ENCODE measurements at regions not wholly inside any gene's neighbourhood (a gene's known extent, or its start where the extent isn't known, plus 50 kb on each side); places are given as distances from the start of the nearest gene placed in this dataset.

DNA sequence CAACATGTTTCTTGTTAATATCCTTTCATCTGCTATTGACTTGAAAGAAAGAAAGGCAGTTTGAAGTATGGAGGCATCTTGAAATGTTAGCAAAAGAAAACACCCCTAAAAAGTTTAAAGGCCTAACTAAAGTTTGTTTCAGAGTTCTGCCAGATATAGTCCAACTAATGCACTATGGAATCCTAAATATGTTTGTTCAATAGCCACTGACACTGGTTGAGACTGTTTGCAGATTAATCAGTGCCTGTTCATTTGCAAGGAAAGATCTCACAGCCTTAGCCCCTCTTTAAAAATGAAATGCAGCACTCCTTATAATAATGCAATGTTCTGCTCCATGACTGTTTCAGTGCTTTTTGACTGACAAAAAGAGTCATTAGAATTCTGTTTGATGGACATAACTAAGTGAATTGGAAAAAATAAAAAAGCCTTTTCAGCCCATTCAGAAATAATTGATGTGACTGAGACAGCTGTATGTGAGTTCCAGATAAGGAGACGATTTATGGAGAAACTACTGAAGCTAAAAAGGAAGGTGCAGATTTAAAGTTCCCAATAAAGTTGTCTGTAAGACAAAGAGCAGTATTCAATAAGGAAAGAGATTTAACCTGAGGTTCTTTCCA lies 192.0 kb downstream of the PCDH7 start:
- no peak for DNase-seq
- H3K36me3 Mint-ChIP-seq: no peaks in the 10 kb centered on the region
- CTCF ChIA-PET: no interaction called here
- peaks cover 6% of the 10 kb centered on the region for H3K9me3 Mint-ChIP-seq (ENCODE audit: low read depth)
- H3K27ac Mint-ChIP-seq: no peak overlapping the region
- H3K4me3 Mint-ChIP-seq: no peak overlapping the region
- ATAC-seq: no peak
- no peaks in the 10 kb centered on the region for H3K4me1 Mint-ChIP-seq
- no peaks in the 10 kb centered on the region for H3K27me3 Mint-ChIP-seq

- CTCF ChIA-PET: no interaction called here
- no peak for DNase-seq
- no peak for ATAC-seq
- Mint-ChIP-seq H3K27me3 (no peaks in the 10 kb centered on the region), H3K9me3 (ENCODE audit: low read depth) (peaks cover 8% of the 10 kb centered on the region), H3K4me1 (no peaks in the 10 kb centered on the region), H3K4me3 (no peak overlapping the region), H3K36me3 (no peaks in the 10 kb centered on the region), H3K27ac (no peak overlapping the region)
Measured at GRCh38 chr4:30916337-30917274, 196.4 kb downstream of the PCDH7 start.

DNA sequence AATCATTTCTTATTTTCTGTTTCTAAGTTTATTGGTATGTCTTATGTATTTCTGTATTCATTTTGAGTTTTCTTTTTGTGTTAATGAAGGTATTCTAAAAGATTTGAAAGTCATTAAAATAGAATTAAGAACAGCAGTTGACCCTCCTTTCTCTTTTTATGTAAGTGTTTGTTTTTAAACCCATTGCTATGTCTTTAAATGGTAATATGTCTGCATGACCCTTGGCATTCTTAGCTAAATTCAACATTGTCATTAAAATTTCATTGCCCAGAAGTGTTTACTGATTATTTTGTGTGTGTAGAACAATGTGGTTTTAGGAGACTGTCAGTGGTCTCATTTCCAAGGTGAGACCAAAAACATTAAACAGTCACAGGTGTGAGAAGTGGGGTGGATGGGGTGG lies 197.8 kb downstream of the PCDH7 start:
- H3K36me3 Mint-ChIP-seq: no peaks in the 10 kb centered on the region
- no peak overlapping the region for H3K27ac Mint-ChIP-seq
- H3K4me1 Mint-ChIP-seq: no peaks in the 10 kb centered on the region
- DNase-seq: no peak
- H3K4me3 Mint-ChIP-seq: no peak overlapping the region
- H3K9me3 Mint-ChIP-seq (ENCODE audit: low read depth): peaks cover 10% of the 10 kb centered on the region
- CTCF ChIA-PET: no interaction called here
- no peak for ATAC-seq
- H3K27me3 Mint-ChIP-seq: no peaks in the 10 kb centered on the region

DNA sequence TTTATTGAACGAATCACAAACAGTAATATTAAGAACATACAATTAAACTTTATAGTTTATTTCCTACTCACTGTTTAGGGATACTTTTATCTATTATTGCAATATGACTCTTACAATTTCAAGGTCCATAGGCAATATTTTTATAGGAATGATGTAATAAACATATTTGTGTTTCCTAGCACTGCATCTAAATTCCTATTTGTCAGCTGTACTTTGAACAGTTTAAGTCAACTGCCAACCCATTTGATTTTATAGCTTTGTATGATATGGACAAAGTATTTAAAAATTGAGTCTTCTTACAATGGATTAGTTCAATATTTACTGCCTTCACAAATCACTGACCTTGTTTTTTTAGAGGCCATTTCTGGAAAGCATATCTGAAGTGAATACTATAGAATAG lies 199.3 kb downstream of the PCDH7 start:
- H3K36me3 Mint-ChIP-seq: no peaks in the 10 kb centered on the region
- no peak overlapping the region for H3K4me3 Mint-ChIP-seq
- H3K27ac Mint-ChIP-seq: no peak overlapping the region
- peaks cover 10% of the 10 kb centered on the region for H3K9me3 Mint-ChIP-seq (ENCODE audit: low read depth)
- CTCF ChIA-PET: no interaction called here
- no peak for ATAC-seq
- DNase-seq: no peak
- no peaks in the 10 kb centered on the region for H3K4me1 Mint-ChIP-seq
- no peaks in the 10 kb centered on the region for H3K27me3 Mint-ChIP-seq

DNA sequence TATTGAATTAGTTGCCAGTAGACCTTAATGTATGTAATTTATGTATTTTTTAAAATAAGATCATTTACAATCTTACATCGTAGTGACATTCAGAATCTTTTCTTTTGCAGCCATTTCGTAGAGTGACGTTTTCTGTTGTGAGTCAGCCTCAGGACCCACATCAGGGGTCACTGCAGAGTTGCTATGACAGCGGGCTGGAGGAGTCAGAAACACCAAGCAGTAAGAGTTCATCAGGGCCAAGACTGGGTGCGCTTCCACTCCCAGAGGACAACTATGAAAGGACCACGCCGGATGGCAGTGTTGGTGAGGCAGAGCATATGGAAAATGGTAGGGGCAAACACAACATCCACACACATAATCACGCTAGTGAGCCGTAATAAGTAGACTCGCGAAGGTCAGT lies 199.9 kb downstream of the PCDH7 start:
- no peak for ATAC-seq
- no peak overlapping the region for H3K4me3 Mint-ChIP-seq
- CTCF ChIA-PET: no interaction called here
- H3K4me1 Mint-ChIP-seq: no peaks in the 10 kb centered on the region
- no peak overlapping the region for H3K27ac Mint-ChIP-seq
- no peak for DNase-seq
- no peaks in the 10 kb centered on the region for H3K27me3 Mint-ChIP-seq
- H3K36me3 Mint-ChIP-seq: no peaks in the 10 kb centered on the region
- peaks cover 10% of the 10 kb centered on the region for H3K9me3 Mint-ChIP-seq (ENCODE audit: low read depth)

DNA sequence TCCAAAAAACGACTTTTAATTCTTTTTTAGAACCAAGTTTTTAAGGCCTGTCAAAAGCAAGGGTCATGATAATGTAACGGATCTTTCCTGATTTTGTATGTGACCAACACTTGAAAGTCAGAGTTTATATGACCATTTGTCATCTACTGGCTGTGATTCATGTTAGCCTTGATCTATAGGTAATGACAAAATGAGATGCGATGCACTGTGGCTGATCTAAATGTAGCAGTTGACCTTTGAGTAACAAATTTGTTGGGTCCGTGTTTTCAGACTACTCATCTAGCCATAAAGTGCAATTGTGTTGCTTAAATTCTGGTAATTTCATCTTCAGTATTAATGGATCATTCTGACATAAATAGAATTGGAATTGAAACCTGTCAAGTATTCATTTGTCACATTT lies 202.5 kb downstream of the PCDH7 start:
- no peaks in the 10 kb centered on the region for H3K36me3 Mint-ChIP-seq
- H3K4me3 Mint-ChIP-seq: no peak overlapping the region
- peaks cover 10% of the 10 kb centered on the region for H3K9me3 Mint-ChIP-seq (ENCODE audit: low read depth)
- DNase-seq (no peak), ATAC-seq (no peak)
- CTCF ChIA-PET: no interaction called here
- no peak overlapping the region for H3K27ac Mint-ChIP-seq
- no peaks in the 10 kb centered on the region for H3K4me1 Mint-ChIP-seq
- no peaks in the 10 kb centered on the region for H3K27me3 Mint-ChIP-seq

GRCh38 chr4:30924495-30924894 lies 204.3 kb downstream of the PCDH7 start:
- no peak overlapping the region for H3K27ac Mint-ChIP-seq
- H3K9me3 Mint-ChIP-seq (ENCODE audit: low read depth): peaks cover 10% of the 10 kb centered on the region
- DNase-seq (no peak), ATAC-seq (no peak)
- no peaks in the 10 kb centered on the region for H3K36me3 Mint-ChIP-seq
- CTCF ChIA-PET: no interaction called here
- H3K4me3 Mint-ChIP-seq: no peak overlapping the region
- no peaks in the 10 kb centered on the region for H3K4me1 Mint-ChIP-seq
- H3K27me3 Mint-ChIP-seq: no peaks in the 10 kb centered on the region

DNA sequence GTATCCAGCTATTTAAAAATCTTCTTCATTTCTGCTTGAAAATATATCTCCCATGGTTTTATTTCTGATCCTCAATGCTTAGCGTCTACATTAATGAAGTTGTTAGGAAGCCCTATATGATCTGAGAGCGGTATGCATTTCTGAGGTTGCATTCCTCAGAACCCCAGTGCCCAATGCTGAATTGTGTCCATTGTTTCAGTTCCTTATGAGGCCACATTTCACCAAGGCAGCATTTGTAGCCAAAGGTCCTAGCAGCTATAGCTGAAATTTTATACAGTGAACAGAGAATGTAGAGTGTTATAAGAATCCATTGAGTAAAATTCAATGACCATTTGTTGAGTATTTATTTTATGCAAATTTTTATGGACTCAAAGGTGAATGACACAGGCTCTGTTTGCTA lies 209.5 kb downstream of the PCDH7 start:
- ATAC-seq: no peak
- peaks cover 10% of the 10 kb centered on the region for H3K9me3 Mint-ChIP-seq (ENCODE audit: low read depth)
- no peaks in the 10 kb centered on the region for H3K27me3 Mint-ChIP-seq
- CTCF ChIA-PET: no interaction called here
- H3K36me3 Mint-ChIP-seq: no peaks in the 10 kb centered on the region
- no peak overlapping the region for H3K4me3 Mint-ChIP-seq
- no peak for DNase-seq
- no peak overlapping the region for H3K27ac Mint-ChIP-seq
- H3K4me1 Mint-ChIP-seq: no peaks in the 10 kb centered on the region

DNA sequence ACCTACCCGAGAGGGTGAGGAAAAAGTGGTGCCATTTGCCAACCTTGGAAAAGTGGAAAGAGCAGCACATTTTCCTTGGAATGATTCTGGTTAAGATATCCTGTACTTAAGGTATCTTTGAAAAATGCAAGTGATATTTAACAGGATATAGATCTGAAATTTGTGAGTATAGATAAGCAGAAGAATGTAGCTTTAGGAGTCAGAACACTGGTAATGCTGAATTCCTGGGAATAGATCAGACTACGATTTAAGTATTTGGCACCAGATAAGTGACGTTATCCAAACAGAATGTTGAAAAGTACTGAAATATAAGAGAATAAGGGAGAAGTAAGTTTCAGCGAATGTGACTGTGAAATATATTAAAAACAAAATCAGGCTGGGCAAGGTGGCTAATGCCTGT lies 210.1 kb downstream of the PCDH7 start:
- no peak for ATAC-seq
- Mint-ChIP-seq H3K9me3 (ENCODE audit: low read depth) (peaks cover 8% of the 10 kb centered on the region), H3K36me3 (no peaks in the 10 kb centered on the region), H3K4me3 (no peak overlapping the region), H3K4me1 (no peaks in the 10 kb centered on the region), H3K27ac (no peak overlapping the region), H3K27me3 (no peaks in the 10 kb centered on the region)
- CTCF ChIA-PET: no interaction called here
- DNase-seq: no peak

GRCh38 chr4:30932581-30932980 lies 212.4 kb downstream of the PCDH7 start:
- DNase-seq: no peak
- CTCF ChIA-PET: no interaction called here
- Mint-ChIP-seq H3K9me3 (ENCODE audit: low read depth) (peaks cover 5% of the 10 kb centered on the region), H3K4me1 (no peaks in the 10 kb centered on the region), H3K27me3 (no peaks in the 10 kb centered on the region), H3K4me3 (no peak overlapping the region), H3K27ac (no peak overlapping the region), H3K36me3 (no peaks in the 10 kb centered on the region)
- no peak for ATAC-seq

GRCh38 chr4:30939069-30939468 lies 218.9 kb downstream of the PCDH7 start:
- ATAC-seq (no peak), DNase-seq (no peak)
- Mint-ChIP-seq H3K27ac (no peak overlapping the region), H3K4me3 (no peak overlapping the region), H3K36me3 (no peaks in the 10 kb centered on the region), H3K4me1 (no peaks in the 10 kb centered on the region), H3K9me3 (ENCODE audit: low read depth) (peaks cover 9% of the 10 kb centered on the region), H3K27me3 (no peaks in the 10 kb centered on the region)
- CTCF ChIA-PET: no interaction called here

GRCh38 chr4:30939684-30940083 lies 219.5 kb downstream of the PCDH7 start:
- Mint-ChIP-seq H3K27me3 (no peaks in the 10 kb centered on the region), H3K27ac (no peak overlapping the region), H3K4me1 (no peaks in the 10 kb centered on the region), H3K4me3 (no peak overlapping the region), H3K9me3 (ENCODE audit: low read depth) (peaks cover 8% of the 10 kb centered on the region), H3K36me3 (no peaks in the 10 kb centered on the region)
- CTCF ChIA-PET: no interaction called here
- no peak for ATAC-seq
- DNase-seq: no peak

GRCh38 chr4:30941641-30942040 lies 221.5 kb downstream of the PCDH7 start:
- no peak for ATAC-seq

GRCh38 chr4:30943356-30943755 lies 223.2 kb downstream of the PCDH7 start:
- ATAC-seq (no peak), DNase-seq (no peak)
- Mint-ChIP-seq H3K36me3 (no peaks in the 10 kb centered on the region), H3K27ac (no peak overlapping the region), H3K27me3 (no peaks in the 10 kb centered on the region), H3K9me3 (ENCODE audit: low read depth) (peaks cover 12% of the 10 kb centered on the region), H3K4me3 (no peak overlapping the region), H3K4me1 (no peaks in the 10 kb centered on the region)
- CTCF ChIA-PET: no interaction called here

More at GRCh38 chr4:30941641-30942040, 221.5 kb downstream of the PCDH7 start:
- Mint-ChIP-seq H3K4me1 (no peaks in the 10 kb centered on the region), H3K36me3 (no peaks in the 10 kb centered on the region), H3K27me3 (no peaks in the 10 kb centered on the region), H3K27ac (no peak overlapping the region), H3K4me3 (no peak overlapping the region), H3K9me3 (ENCODE audit: low read depth) (peaks cover 12% of the 10 kb centered on the region)
- CTCF ChIA-PET: no interaction called here
- no peak for DNase-seq
